ENCODE measurements at regions not wholly inside any gene's neighbourhood (a gene's known extent, or its start where the extent isn't known, plus 50 kb on each side); places are given as distances from the start of the nearest gene placed in this dataset.

- TF ChIP-seq, protein P1, sequence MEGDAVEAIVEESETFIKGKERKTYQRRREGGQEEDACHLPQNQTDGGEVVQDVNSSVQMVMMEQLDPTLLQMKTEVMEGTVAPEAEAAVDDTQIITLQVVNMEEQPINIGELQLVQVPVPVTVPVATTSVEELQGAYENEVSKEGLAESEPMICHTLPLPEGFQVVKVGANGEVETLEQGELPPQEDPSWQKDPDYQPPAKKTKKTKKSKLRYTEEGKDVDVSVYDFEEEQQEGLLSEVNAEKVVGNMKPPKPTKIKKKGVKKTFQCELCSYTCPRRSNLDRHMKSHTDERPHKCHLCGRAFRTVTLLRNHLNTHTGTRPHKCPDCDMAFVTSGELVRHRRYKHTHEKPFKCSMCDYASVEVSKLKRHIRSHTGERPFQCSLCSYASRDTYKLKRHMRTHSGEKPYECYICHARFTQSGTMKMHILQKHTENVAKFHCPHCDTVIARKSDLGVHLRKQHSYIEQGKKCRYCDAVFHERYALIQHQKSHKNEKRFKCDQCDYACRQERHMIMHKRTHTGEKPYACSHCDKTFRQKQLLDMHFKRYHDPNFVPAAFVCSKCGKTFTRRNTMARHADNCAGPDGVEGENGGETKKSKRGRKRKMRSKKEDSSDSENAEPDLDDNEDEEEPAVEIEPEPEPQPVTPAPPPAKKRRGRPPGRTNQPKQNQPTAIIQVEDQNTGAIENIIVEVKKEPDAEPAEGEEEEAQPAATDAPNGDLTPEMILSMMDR (IDR thresholded peaks at IDR 0.05; ENCODE audit: insufficient read depth, low read length, severe bottlenecking) = no peak
- H3K36me3 ChIP-seq (ENCODE audit: control insufficient read depth, insufficient read depth, low read length) = no peaks in the 10 kb centered on the region
- no peak for FAIRE-seq
- no peaks in the 10 kb centered on the region for H3K27me3 ChIP-seq (ENCODE audit: control insufficient read depth, insufficient read depth, low read length)
- DNase-seq (ENCODE audit: low read depth) = no peak
- H3K4me3 ChIP-seq (ENCODE audit: low read depth, low read length) = no peak overlapping the region
Observed at GRCh38 chr7:21326921-21327320, 101.0 kb upstream of the SP4 start.

- FAIRE-seq (no peak), DNase-seq (ENCODE audit: low read depth) (no peak)
- Histone ChIP-seq H3K4me3 (ENCODE audit: low read depth, low read length) (no peak overlapping the region), H3K36me3 (ENCODE audit: control insufficient read depth, insufficient read depth, low read length) (no peaks in the 10 kb centered on the region), H3K27me3 (ENCODE audit: control insufficient read depth, insufficient read depth, low read length) (no peaks in the 10 kb centered on the region)
- TF ChIP-seq, protein P1 (IDR thresholded peaks at IDR 0.05; ENCODE audit: insufficient read depth, low read length, severe bottlenecking) = no peak
Observed at GRCh38 chr7:21327422-21328409, 100.2 kb upstream of the SP4 start.

DNA sequence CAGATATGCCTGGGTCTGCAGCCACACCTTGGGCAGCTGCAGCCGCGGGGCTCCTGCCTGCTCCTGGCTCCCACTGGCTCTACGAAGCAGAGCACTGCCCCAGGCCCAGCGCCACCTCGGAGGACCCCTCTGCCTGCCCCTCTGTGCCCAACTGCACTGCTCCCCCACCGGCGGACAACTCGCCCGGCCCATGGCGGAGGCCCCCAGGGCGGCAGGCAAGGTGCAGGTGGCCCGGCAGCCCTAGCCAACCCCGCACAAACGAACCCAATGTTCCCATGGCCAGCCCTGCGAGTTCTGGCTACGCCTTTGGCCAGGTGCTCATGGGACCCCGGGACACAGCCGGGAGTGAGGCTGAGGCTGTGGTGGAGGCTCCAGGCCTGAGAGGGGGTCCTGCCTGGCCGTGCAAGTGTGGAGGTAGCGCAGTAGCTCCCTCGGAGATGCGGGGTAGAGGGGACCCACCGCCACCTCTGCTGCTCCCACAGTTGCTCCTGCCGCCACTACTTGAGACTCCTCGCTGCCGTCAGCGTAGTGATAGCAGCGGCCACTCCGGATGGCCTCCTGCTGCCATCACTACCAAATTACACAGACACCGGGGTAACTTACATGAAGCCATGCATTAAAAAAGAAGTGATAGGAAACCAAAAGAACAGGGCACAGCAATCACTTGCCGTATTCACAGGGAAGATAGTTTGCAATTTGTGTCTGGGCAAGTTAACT, 97.3 kb upstream of the SP4 start:
- H3K36me3 ChIP-seq (ENCODE audit: control insufficient read depth, insufficient read depth, low read length) = no peaks in the 10 kb centered on the region
- DNase-seq (ENCODE audit: low read depth) (no peak), FAIRE-seq (no peak)
- no peak overlapping the region for H3K4me3 ChIP-seq (ENCODE audit: low read depth, low read length)
- no peaks in the 10 kb centered on the region for H3K27me3 ChIP-seq (ENCODE audit: control insufficient read depth, insufficient read depth, low read length)
- TF ChIP-seq, protein P1 (IDR thresholded peaks at IDR 0.05; ENCODE audit: insufficient read depth, low read length, severe bottlenecking) = no peak

DNA sequence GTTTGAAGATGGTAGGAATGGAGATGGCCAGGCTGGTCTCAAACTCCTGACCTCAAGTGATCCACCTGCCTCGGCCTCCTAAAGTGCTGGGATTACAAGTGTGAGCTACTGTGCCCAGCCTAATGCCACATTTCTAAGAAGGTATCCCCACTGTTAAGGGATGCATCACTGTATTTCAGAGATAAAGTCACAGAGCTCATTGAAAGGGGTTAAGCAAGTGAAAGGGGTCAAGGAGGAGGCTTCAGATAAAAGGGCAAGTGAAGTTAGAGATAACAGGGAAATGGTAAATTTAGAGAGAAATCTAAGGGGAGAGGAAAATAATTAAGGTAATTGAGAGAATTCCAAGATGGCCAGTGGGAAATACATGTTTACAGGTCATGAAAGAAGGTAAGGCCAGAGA, 93.0 kb upstream of the SP4 start:
- Histone ChIP-seq H3K36me3 (ENCODE audit: control insufficient read depth, insufficient read depth, low read length) (no peaks in the 10 kb centered on the region), H3K4me3 (ENCODE audit: low read depth, low read length) (no peak overlapping the region), H3K27me3 (ENCODE audit: control insufficient read depth, insufficient read depth, low read length) (no peaks in the 10 kb centered on the region)
- FAIRE-seq = no peak
- TF ChIP-seq, protein P1 (IDR thresholded peaks at IDR 0.05; ENCODE audit: insufficient read depth, low read length, severe bottlenecking) = no peak
- no peak for DNase-seq (ENCODE audit: low read depth)

GRCh38 chr7:21336743-21337142, 91.1 kb upstream of the SP4 start:
- FAIRE-seq (no peak), DNase-seq (ENCODE audit: low read depth) (no peak)
- H3K27me3 ChIP-seq (ENCODE audit: control insufficient read depth, insufficient read depth, low read length) = no peaks in the 10 kb centered on the region
- no peaks in the 10 kb centered on the region for H3K36me3 ChIP-seq (ENCODE audit: control insufficient read depth, insufficient read depth, low read length)
- TF ChIP-seq, protein P1 (IDR thresholded peaks at IDR 0.05; ENCODE audit: insufficient read depth, low read length, severe bottlenecking) = no peak
- H3K4me3 ChIP-seq (ENCODE audit: low read depth, low read length) = no peak overlapping the region
